Germinal center (tissue), 1 donor: ENCODE measurements at regions not wholly inside any gene's neighbourhood (a gene's known extent, or its start where the extent isn't known, plus 50 kb on each side); places are given as distances from the start of the nearest gene placed in this dataset.
"Not testable (repeated sequence)": the region's sequence is repeated elsewhere in the genome, so short reads cannot be mapped to it uniquely, and the experiment has no call there.

Experiments
- DNase-seq: peaks from one replicate; pipeline ENCODE4 v3.0.0; 2012; ENCODE audit warnings: mixed read lengths, low spot score

- DNase-seq, result not testable (repeated sequence)
Measured at GRCh38 chr16:21516705-21517040, 82.7 kb upstream of the METTL9 start.

GRCh38 chr16:21517263-21517662, 82.1 kb upstream of the METTL9 start:
- not testable (repeated sequence) for DNase-seq

GRCh38 chr16:21519361-21520133, 79.8 kb upstream of the METTL9 start:
- not testable (repeated sequence) for DNase-seq

- DNase-seq, result peak; percentile 90
Measured at GRCh38 chr16:21520134-21521047, 79.0 kb upstream of the METTL9 start.

- DNase-seq, result not testable (repeated sequence)
Measured at GRCh38 chr16:21521048-21521389, 78.4 kb upstream of the METTL9 start.

GRCh38 chr16:21521390-21522143, 77.8 kb upstream of the METTL9 start:
- not testable (repeated sequence) for DNase-seq

GRCh38 chr16:21522846-21523245, 76.5 kb upstream of the METTL9 start:
- not testable (repeated sequence) for DNase-seq

GRCh38 chr16:21523411-21524067, 75.8 kb upstream of the METTL9 start:
- no peak for DNase-seq

- no peak for DNase-seq
Measured at GRCh38 chr16:21524068-21524751, 75.2 kb upstream of the METTL9 start.

GRCh38 chr16:21524752-21525028, 74.7 kb upstream of the METTL9 start:
- DNase-seq, result not testable (repeated sequence)

- DNase-seq, result not testable (repeated sequence)
Measured at GRCh38 chr16:21525029-21525895, 74.1 kb upstream of the METTL9 start.

GRCh38 chr16:21525956-21526922, 73.1 kb upstream of the METTL9 start:
- DNase-seq, result not testable (repeated sequence)

GRCh38 chr16:21526923-21527807, 72.2 kb upstream of the METTL9 start:
- no peak for DNase-seq

- DNase-seq, result not testable (repeated sequence)
Measured at GRCh38 chr16:21529060-21529658, 70.2 kb upstream of the METTL9 start.

GRCh38 chr16:21530729-21531383, 68.5 kb upstream of the METTL9 start:
- not testable (repeated sequence) for DNase-seq

- not testable (repeated sequence) for DNase-seq
Measured at GRCh38 chr16:21532996-21533395, 66.4 kb upstream of the METTL9 start.

- DNase-seq, result not testable (repeated sequence)
Measured at GRCh38 chr16:21533474-21533873, 65.9 kb upstream of the METTL9 start.
